ENCODE measurements at regions not wholly inside any gene's neighbourhood (a gene's known extent, or its start where the extent isn't known, plus 50 kb on each side); places are given as distances from the start of the nearest gene placed in this dataset.

GRCh38 chr2:174669336-174669735, 71.7 kb upstream of the WIPF1 start:
- Histone ChIP-seq H3K27ac (ENCODE audit: low read length) (no peak overlapping the region), H3K9me3 (ENCODE audit: control insufficient read depth, low read length) (no peaks in the 10 kb centered on the region), H3K27me3 (ENCODE audit: control insufficient read depth, insufficient read depth) (no peaks in the 10 kb centered on the region), H3K4me1 (ENCODE audit: control insufficient read depth, insufficient read depth, low read length) (peaks cover 18% of the 10 kb centered on the region), H3K4me3 (ENCODE audit: low read length) (no peak overlapping the region)
- intact Hi-C loops (cut with DNase I) = no loop called here
- DNase-seq (no peak), ATAC-seq (no peak)
- 97% methylated on average over 5 of the region's 5 CpGs for WGBS

DNA sequence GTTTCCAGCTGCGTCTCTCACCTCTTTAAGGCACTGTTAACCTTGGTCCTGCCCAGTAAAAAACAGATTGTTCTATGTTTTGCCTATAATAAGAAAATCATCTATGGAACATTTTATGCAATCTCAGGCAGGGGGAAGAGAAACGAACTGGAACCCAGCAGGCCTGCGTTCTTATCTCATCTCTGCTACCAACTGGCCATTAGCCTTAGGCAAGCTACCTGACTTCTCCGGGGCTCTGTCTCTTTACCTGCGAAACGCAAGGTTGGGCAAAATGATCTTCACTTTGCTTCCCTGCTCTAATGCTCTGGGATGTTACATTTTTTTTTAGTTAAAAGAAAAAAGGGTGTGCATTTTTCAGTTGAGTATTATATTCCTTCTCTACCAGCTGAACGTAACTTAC, 70.5 kb upstream of the WIPF1 start:
- ATAC-seq (no peak), DNase-seq (no peak)
- 84% methylated on average over 7 of the region's 7 CpGs for WGBS
- no peaks in the 10 kb centered on the region for H3K27me3 ChIP-seq (ENCODE audit: control insufficient read depth, insufficient read depth)
- no peak overlapping the region for H3K4me3 ChIP-seq (ENCODE audit: low read length)
- no peaks in the 10 kb centered on the region for H3K9me3 ChIP-seq (ENCODE audit: control insufficient read depth, low read length)
- H3K27ac ChIP-seq (ENCODE audit: low read length) = no peak overlapping the region
- intact Hi-C loops (cut with DNase I) = no loop called here
- peaks cover 24% of the 10 kb centered on the region for H3K4me1 ChIP-seq (ENCODE audit: control insufficient read depth, insufficient read depth, low read length)

DNA sequence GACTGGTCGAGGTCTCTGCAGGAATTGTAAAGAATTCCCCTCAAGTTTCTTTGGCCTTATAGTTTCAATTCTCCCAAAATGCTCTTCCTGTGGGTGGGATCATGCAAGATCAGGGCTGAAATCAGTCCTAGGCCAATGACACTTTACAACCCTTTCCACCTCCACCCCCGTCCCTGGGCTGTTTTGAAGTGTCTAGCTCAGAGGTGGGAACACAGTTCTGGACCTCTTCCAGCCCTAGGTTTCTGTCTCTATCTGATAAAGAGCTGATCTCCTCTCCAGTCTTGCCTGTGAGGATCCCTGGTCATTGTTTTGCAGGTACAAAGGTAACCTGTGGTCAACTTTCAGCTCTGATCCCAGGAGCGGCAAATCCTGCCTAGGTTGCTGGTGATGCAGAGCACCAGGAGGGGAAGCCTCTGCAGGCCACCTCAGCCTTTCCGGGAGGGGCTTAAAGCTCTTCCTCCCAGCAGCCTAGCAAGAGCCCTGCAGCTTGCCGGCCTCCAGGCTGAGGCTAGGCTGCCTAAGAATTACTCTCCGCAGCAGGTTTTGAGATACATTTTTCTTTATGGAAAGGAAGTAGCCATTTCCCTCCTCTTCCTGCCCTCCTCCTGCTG, 69.8 kb upstream of the WIPF1 start:
- H3K4me1 ChIP-seq (ENCODE audit: control insufficient read depth, insufficient read depth, low read length) = peaks cover 24% of the 10 kb centered on the region
- no peaks in the 10 kb centered on the region for H3K27me3 ChIP-seq (ENCODE audit: control insufficient read depth, insufficient read depth)
- DNase-seq (no peak), ATAC-seq (peak; percentile 28 to 31)
- no peaks in the 10 kb centered on the region for H3K9me3 ChIP-seq (ENCODE audit: control insufficient read depth, low read length)
- intact Hi-C loops (cut with DNase I) = no loop called here
- H3K27ac ChIP-seq (ENCODE audit: low read length) = no peak overlapping the region
- 45% methylated on average over 6 of the region's 6 CpGs for WGBS
- no peak overlapping the region for H3K4me3 ChIP-seq (ENCODE audit: low read length)

DNA sequence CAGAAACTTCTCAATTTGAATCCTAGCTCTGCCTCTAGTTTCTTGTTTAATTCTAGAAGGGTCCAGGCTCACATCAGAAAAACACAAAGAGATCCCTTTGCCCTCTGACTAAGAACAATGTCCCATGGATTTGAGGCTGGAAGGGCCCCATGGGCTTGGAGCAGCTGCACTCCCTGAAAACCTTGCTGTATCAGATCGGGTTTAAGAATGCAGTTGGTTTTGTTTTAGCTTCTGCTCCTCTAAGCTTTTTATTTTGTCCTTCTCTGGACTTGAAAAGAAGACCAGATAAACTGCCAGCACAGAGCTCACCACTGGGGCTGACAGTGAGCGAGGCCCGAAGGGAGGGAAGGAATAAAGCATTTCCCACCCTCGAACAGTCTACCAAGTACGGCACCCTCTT, 69.2 kb upstream of the WIPF1 start:
- H3K9me3 ChIP-seq (ENCODE audit: control insufficient read depth, low read length) = no peaks in the 10 kb centered on the region
- peaks cover 24% of the 10 kb centered on the region for H3K4me1 ChIP-seq (ENCODE audit: control insufficient read depth, insufficient read depth, low read length)
- DNase-seq = no peak
- no peak for ATAC-seq
- no peaks in the 10 kb centered on the region for H3K27me3 ChIP-seq (ENCODE audit: control insufficient read depth, insufficient read depth)
- intact Hi-C loops (cut with DNase I) = no loop called here
- no peak overlapping the region for H3K27ac ChIP-seq (ENCODE audit: low read length)
- WGBS = 53% methylated on average over 5 of the region's 5 CpGs
- no peak overlapping the region for H3K4me3 ChIP-seq (ENCODE audit: low read length)

GRCh38 chr2:174666312-174666711, 68.7 kb upstream of the WIPF1 start:
- no peaks in the 10 kb centered on the region for H3K27me3 ChIP-seq (ENCODE audit: control insufficient read depth, insufficient read depth)
- no peak for DNase-seq
- H3K4me3 ChIP-seq (ENCODE audit: low read length) = no peak overlapping the region
- peak in 1 of 2 donors; percentile 28 for ATAC-seq
- no peaks in the 10 kb centered on the region for H3K9me3 ChIP-seq (ENCODE audit: control insufficient read depth, low read length)
- H3K27ac ChIP-seq (ENCODE audit: low read length) = no peak overlapping the region
- H3K4me1 ChIP-seq (ENCODE audit: control insufficient read depth, insufficient read depth, low read length) = peaks cover 24% of the 10 kb centered on the region
- intact Hi-C loops (cut with DNase I) = no loop called here

DNA sequence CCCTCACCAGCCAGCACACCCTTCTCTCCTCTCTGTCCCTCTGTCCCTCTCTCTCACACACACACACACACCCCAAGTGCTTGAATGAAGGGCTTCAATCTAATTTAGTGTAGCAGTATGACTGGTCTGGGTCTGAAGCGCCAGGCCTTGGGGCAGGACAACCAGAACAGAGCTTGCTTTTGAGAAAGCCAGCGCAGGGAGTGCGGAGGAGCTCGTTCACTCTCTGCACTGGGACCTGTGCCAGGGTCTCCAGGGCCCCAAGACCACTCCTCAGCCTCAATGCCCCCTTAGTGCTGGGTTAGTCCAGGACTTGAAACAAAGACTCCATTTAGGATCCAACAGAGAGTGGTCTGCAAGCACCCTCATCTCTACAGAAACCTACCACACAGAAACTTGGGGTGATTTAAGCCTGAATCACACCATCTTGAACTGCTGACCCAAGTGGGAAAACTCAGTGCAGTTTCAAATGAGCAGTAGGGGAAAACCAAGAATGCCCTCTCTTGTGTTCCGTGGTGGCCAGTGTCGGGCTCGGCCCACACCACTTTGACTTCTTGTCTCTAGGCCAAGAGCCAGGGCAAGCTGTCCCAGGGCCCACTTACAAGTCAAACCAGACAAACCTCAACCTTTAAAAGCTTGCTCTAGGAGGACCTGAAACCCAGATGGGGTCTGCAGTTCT, 66.6 kb upstream of the WIPF1 start:
- Histone ChIP-seq H3K4me1 (ENCODE audit: control insufficient read depth, insufficient read depth, low read length) (peaks cover 22% of the 10 kb centered on the region), H3K27ac (ENCODE audit: low read length) (no peak overlapping the region), H3K27me3 (ENCODE audit: control insufficient read depth, insufficient read depth) (no peaks in the 10 kb centered on the region), H3K4me3 (ENCODE audit: low read length) (no peak overlapping the region), H3K9me3 (ENCODE audit: control insufficient read depth, low read length) (no peaks in the 10 kb centered on the region)
- intact Hi-C loops (cut with DNase I) = no loop called here
- WGBS = 79% methylated on average over 7 of the region's 7 CpGs
- no peak for ATAC-seq
- DNase-seq = peak in 1 of 3 donors; percentile 22

GRCh38 chr2:174663550-174663949, 65.9 kb upstream of the WIPF1 start:
- H3K9me3 ChIP-seq (ENCODE audit: control insufficient read depth, low read length) = no peaks in the 10 kb centered on the region
- H3K27ac ChIP-seq (ENCODE audit: low read length) = peak overlapping the region; percentile 28
- ATAC-seq = peak; percentile 27 to 46
- 51% methylated on average over 7 of the region's 7 CpGs for WGBS
- H3K27me3 ChIP-seq (ENCODE audit: control insufficient read depth, insufficient read depth) = no peaks in the 10 kb centered on the region
- no peak for DNase-seq
- intact Hi-C loops (cut with DNase I) = no loop called here
- H3K4me1 ChIP-seq (ENCODE audit: control insufficient read depth, insufficient read depth, low read length) = peaks cover 20% of the 10 kb centered on the region
- no peak overlapping the region for H3K4me3 ChIP-seq (ENCODE audit: low read length)

GRCh38 chr2:174662859-174663258, 65.3 kb upstream of the WIPF1 start:
- ATAC-seq = no peak
- peaks cover 15% of the 10 kb centered on the region for H3K4me1 ChIP-seq (ENCODE audit: control insufficient read depth, insufficient read depth, low read length)
- no peak for DNase-seq
- H3K9me3 ChIP-seq (ENCODE audit: control insufficient read depth, low read length) = no peaks in the 10 kb centered on the region
- intact Hi-C loops (cut with DNase I) = no loop called here
- H3K27me3 ChIP-seq (ENCODE audit: control insufficient read depth, insufficient read depth) = no peaks in the 10 kb centered on the region
- no peak overlapping the region for H3K27ac ChIP-seq (ENCODE audit: low read length)
- WGBS = 70% methylated on average over 3 of the region's 3 CpGs
- no peak overlapping the region for H3K4me3 ChIP-seq (ENCODE audit: low read length)

DNA sequence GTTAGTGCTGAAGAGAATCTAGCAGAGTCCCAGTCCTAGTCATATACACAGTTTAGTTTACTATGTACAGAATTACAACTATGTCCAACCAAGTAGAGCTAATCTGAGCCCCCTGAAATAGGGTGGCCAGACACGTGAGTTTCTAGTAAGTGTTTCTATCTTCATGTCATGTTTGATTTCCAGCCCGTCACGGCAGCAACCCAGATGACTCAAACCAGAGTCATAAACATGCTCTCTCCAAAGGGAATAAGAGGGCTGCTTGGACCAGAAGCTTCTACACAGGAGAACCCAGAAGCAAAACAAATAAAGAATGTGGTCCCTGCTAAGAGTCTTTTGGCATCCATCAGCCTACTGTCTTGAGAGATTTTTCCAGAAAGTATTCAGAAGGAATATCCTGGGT, 64.9 kb upstream of the WIPF1 start:
- 46% methylated on average over 3 of the region's 3 CpGs for WGBS
- Histone ChIP-seq H3K27ac (ENCODE audit: low read length) (peak overlapping the region; percentile 30), H3K4me3 (ENCODE audit: low read length) (no peak overlapping the region), H3K4me1 (ENCODE audit: control insufficient read depth, insufficient read depth, low read length) (peaks cover 11% of the 10 kb centered on the region), H3K9me3 (ENCODE audit: control insufficient read depth, low read length) (no peaks in the 10 kb centered on the region), H3K27me3 (ENCODE audit: control insufficient read depth, insufficient read depth) (no peaks in the 10 kb centered on the region)
- peak in 1 of 3 donors; percentile 30 for DNase-seq
- intact Hi-C loops (cut with DNase I) = no loop called here
- ATAC-seq = peak; percentile 30 to 50

DNA sequence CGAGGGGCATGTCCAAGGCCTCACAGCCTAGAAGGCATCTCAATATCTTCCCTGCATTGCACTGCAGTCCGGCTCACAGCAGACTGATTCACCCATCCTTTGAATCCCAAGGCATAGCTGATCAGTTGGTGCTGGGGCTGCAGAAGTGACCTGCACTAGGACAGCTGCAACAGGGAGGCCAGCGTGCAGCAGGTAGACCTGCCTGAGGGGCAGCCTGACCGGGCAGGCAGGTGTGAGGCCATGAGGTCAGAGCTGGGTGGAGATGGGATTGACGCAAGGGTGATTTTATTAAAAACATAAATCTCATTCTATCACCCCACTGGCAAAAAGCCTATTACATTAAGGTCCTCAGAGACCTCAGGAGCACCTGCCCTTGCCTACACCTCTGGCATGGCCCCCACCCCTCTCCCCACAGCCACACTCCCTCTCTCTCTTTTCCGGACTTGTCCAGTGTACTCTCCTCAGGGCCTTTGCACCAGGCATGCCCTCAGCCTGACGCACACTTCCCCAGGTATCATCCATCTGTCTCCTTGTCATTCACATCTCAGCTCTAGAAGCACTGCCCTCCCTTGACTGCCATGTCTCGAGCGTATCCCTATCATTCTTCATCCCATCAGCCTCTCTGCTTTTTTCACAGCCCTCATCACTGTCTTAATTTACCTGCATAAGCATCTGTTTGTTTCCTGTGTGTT, 63.5 kb upstream of the WIPF1 start:
- H3K9me3 ChIP-seq (ENCODE audit: control insufficient read depth, low read length) = no peaks in the 10 kb centered on the region
- no peak for ATAC-seq
- no peak for DNase-seq
- peaks cover 9% of the 10 kb centered on the region for H3K4me1 ChIP-seq (ENCODE audit: control insufficient read depth, insufficient read depth, low read length)
- WGBS = 90% methylated on average over 9 of the region's 9 CpGs
- no peak overlapping the region for H3K27ac ChIP-seq (ENCODE audit: low read length)
- intact Hi-C loops (cut with DNase I) = no loop called here
- H3K4me3 ChIP-seq (ENCODE audit: low read length) = no peak overlapping the region
- no peaks in the 10 kb centered on the region for H3K27me3 ChIP-seq (ENCODE audit: control insufficient read depth, insufficient read depth)

GRCh38 chr2:174659069-174659900, 61.7 kb upstream of the WIPF1 start:
- Histone ChIP-seq H3K4me1 (ENCODE audit: control insufficient read depth, insufficient read depth, low read length) (peaks cover 8% of the 10 kb centered on the region), H3K4me3 (ENCODE audit: low read length) (no peak overlapping the region), H3K9me3 (ENCODE audit: control insufficient read depth, low read length) (peaks cover 2% of the 10 kb centered on the region), H3K27ac (ENCODE audit: low read length) (no peak overlapping the region), H3K27me3 (ENCODE audit: control insufficient read depth, insufficient read depth) (no peaks in the 10 kb centered on the region)
- no peak for DNase-seq
- intact Hi-C loops (cut with DNase I) = no loop called here
- ATAC-seq = no peak
- 81% methylated on average over 7 of the region's 7 CpGs for WGBS
